Activated B cell treated with CpG ODN at 0.5 μM for 24 hours (primary cell): ENCODE measurements at regions not wholly inside any gene's neighbourhood (a gene's known extent, or its start where the extent isn't known, plus 50 kb on each side); places are given as distances from the start of the nearest gene placed in this dataset.

Experiments
- ATAC-seq: fragments of 200-7000 bp; cut with Tn5 transposase; one replicate; pipeline ENCODE4 v1.10.0; 2021; ENCODE audit warnings: low read depth, mild to moderate bottlenecking, moderate library complexity
- CTCF ChIA-PET: fragments of 350-600 bp; sonication (Branson Sonifier 250); formaldehyde crosslinking; loops from one replicate; lab custom pipeline; 2021; ENCODE audit warnings: antibody characterized with exemption; lab: Charles Lee
- POLR2A ChIA-PET: fragments of 350-600 bp; sonication (Branson Sonifier 250); formaldehyde crosslinking; loops from one replicate; lab custom pipeline; 2021; ENCODE audit warnings: antibody characterized with exemption; lab: Charles Lee
- DNase-seq: peaks from one replicate; pipeline ENCODE4 v3.0.0; 2022
- H3K27ac Mint-ChIP-seq: one replicate; pipeline ENCODE4 v1.8.0; 2020; ENCODE audit warnings: mixed read lengths
- H3K27me3 Mint-ChIP-seq: one replicate; pipeline ENCODE4 v1.8.0; 2021; ENCODE audit warnings: mixed read lengths
- H3K36me3 Mint-ChIP-seq: one replicate; pipeline ENCODE4 v1.8.0; 2021; ENCODE audit warnings: low read depth, mixed read lengths
- H3K4me1 Mint-ChIP-seq: one replicate; pipeline ENCODE4 v1.8.0; 2021; ENCODE audit warnings: mixed read lengths
- H3K4me3 Mint-ChIP-seq: one replicate; pipeline ENCODE4 v1.8.0; 2020; ENCODE audit warnings: mild to moderate bottlenecking, mixed read lengths
- H3K9me3 Mint-ChIP-seq: one replicate; pipeline ENCODE4 v1.8.0; 2020; ENCODE audit warnings: mixed read lengths
- CTCF ChIP-seq: fragments of 200-600 bp; IDR thresholded peaks from one replicate; pipeline ENCODE4 v1.8.0; 2022; ENCODE audit warnings: antibody characterized with exemption, mild to moderate bottlenecking
- intact Hi-C: fragments of 100-400 bp; cut with micrococcal nuclease; formaldehyde crosslinking; loops from one replicate; pipeline ENCODE4 v1.15.1; 2024

GRCh38 chr15:47541562-47541961, 175.7 kb upstream of the SEMA6D start:
- H3K4me3 Mint-ChIP-seq: no peak overlapping the region
- ChIA-PET POLR2A (no interaction called here), CTCF (no interaction called here)
- no peaks in the 10 kb centered on the region for H3K36me3 Mint-ChIP-seq
- H3K27ac Mint-ChIP-seq: no peak overlapping the region
- DNase-seq: no peak
- no peak for ATAC-seq
- H3K4me1 Mint-ChIP-seq: no peaks in the 10 kb centered on the region
- H3K27me3 Mint-ChIP-seq: no peaks in the 10 kb centered on the region
- no peak for TF ChIP-seq CTCF
- intact Hi-C loops: no loop called here
- peaks cover 2% of the 10 kb centered on the region for H3K9me3 Mint-ChIP-seq

GRCh38 chr15:47542312-47542989, 174.9 kb upstream of the SEMA6D start:
- POLR2A ChIA-PET: no interaction called here
- no peak overlapping the region for H3K27ac Mint-ChIP-seq
- intact Hi-C loops: no loop called here
- TF ChIP-seq CTCF: no peak
- no peaks in the 10 kb centered on the region for H3K36me3 Mint-ChIP-seq
- no peaks in the 10 kb centered on the region for H3K4me1 Mint-ChIP-seq
- DNase-seq (no peak), ATAC-seq (no peak)
- no peaks in the 10 kb centered on the region for H3K27me3 Mint-ChIP-seq
- H3K4me3 Mint-ChIP-seq: no peak overlapping the region
- peaks cover 2% of the 10 kb centered on the region for H3K9me3 Mint-ChIP-seq
- CTCF ChIA-PET: no interaction called here

GRCh38 chr15:47548231-47548630, 169.1 kb upstream of the SEMA6D start:
- Mint-ChIP-seq H3K27ac (no peak overlapping the region), H3K4me3 (no peak overlapping the region), H3K9me3 (peaks cover 2% of the 10 kb centered on the region), H3K27me3 (no peaks in the 10 kb centered on the region), H3K36me3 (no peaks in the 10 kb centered on the region), H3K4me1 (no peaks in the 10 kb centered on the region)
- CTCF ChIA-PET: no interaction called here
- intact Hi-C loops: no loop called here
- DNase-seq: no peak
- no peak for ATAC-seq
- POLR2A ChIA-PET: no interaction called here
- TF ChIP-seq CTCF: no peak

- Mint-ChIP-seq H3K9me3 (peaks cover 2% of the 10 kb centered on the region), H3K27me3 (no peaks in the 10 kb centered on the region), H3K4me3 (no peak overlapping the region), H3K36me3 (no peaks in the 10 kb centered on the region), H3K4me1 (no peaks in the 10 kb centered on the region), H3K27ac (no peak overlapping the region)
- ATAC-seq: no peak
- CTCF ChIA-PET: no interaction called here
- intact Hi-C loops: no loop called here
- no peak for TF ChIP-seq CTCF
- no peak for DNase-seq
- POLR2A ChIA-PET: no interaction called here
Observed at GRCh38 chr15:47548986-47549385, 168.3 kb upstream of the SEMA6D start.

GRCh38 chr15:47551079-47551478, 166.2 kb upstream of the SEMA6D start:
- Mint-ChIP-seq H3K27me3 (no peaks in the 10 kb centered on the region), H3K4me3 (no peak overlapping the region), H3K36me3 (no peaks in the 10 kb centered on the region), H3K27ac (no peak overlapping the region), H3K9me3 (no peaks in the 10 kb centered on the region), H3K4me1 (no peaks in the 10 kb centered on the region)
- ChIA-PET POLR2A (no interaction called here), CTCF (no interaction called here)
- TF ChIP-seq CTCF: no peak
- no peak for DNase-seq
- intact Hi-C loops: no loop called here
- ATAC-seq: no peak
